ENCODE measurements at regions not wholly inside any gene's neighbourhood (a gene's known extent, or its start where the extent isn't known, plus 50 kb on each side); places are given as distances from the start of the nearest gene placed in this dataset.
"Not testable (repeated sequence)": the region's sequence is repeated elsewhere in the genome, so short reads cannot be mapped to it uniquely, and the experiment has no call there.

DNA sequence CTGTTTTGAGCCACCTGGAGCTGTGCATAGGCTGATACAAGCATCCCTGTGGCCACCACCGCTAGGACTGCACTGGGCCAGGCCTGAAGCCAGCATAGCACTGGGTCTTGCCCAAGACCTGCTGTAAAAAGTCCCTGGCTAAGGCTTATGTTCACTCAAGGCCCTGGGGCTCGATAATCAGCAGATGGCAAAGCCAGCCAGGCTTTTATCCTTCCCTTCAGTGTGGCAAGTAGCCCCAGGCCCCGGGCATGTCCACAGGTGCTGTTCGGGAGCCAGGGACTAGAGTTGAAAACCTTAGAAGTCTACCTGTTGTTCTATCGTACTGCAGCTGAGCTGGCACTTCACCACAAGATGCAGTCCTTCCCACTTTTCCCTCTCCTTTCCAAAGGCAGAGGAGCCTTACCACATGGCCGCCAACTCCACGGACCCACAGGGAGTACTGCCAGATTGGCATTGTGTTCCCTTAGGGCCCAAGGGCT is 226.4 kb upstream of the ZNF217 start:
- no peak for DNase-seq (ENCODE audit: low read depth in 3 of 3, low spot score in 2 of 3)

DNA sequence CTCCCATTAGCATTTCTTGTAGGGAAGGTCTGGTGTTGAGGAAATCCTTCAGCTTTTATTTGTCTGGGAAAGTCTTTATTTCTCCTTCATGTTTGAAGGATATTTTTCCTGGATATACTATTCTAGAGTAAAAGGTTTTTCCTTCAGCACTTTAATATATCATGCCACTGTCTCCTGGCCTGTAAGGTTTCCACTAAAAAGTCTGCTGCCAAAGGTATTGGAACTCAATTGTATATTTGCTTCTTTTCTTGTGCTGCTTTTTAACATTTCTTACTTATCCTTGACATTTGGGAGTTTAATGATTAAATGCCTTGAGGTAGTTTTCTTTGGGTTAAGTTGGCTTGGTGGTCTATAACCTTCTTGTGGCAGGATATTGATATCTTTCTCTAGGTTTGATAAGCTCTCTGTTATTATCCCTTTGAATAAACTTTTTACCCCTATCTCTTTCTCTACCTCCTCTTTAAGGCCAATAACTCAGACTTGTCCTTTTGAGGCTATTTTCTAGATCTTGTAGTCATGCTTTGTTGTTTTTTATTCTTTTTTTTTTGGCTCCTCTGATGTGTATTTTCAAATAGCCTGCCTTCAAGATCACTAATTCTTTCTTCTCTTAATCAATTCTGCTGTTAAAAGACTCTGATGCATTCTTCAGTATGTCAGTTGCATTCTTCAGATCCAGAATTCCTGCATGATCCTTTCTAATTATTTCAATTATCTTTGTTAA is 225.0 kb upstream of the ZNF217 start:
- DNase-seq (ENCODE audit: low read depth in 3 of 3, low spot score in 2 of 3): no peak

DNA sequence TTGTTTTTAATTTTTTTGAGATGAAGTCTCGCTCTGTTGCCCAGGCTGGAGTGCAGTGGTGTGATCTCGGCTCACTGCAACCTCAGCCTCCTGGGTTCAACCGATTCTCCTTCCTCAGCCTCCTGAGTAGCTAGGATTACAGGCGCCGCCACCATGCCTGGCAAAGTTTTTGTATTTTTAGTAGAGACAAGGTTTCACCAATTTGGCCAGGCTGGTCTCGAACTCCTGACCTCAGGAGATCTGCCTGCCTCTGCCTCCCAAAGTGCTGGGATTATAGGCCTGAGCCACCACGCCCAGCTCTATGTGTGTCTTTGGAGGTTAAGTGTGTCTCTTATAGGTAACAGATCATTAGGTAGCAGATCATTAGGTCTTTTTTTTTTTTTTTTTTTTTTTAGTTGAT is 223.9 kb upstream of the ZNF217 start:
- not testable (repeated sequence) for DNase-seq (ENCODE audit: low read depth in 3 of 3, low spot score in 2 of 3)

DNA sequence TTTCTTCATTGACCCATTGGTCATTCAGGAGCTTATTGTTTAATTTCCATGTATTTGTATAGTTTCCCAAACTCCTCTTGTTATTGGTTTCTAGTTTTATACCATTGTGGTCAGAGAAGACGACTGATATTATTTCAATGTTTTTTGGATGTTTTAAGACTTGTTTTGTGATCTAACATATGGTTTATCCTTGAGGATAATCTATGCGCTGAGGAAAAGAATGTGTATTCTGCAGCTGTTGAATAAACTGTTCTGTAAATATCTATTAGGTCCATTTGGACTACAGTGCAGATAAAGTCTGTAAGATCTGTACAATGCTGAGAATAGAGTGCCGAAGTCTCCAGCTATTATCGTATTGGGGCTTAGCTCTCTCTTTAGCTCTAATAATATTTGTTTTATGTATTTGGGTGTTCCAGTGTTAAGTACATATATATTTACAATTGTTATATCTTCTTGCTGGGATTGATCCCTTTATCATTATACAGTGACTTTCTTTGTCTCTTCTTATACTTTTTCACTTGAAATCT is 223.3 kb upstream of the ZNF217 start:
- no peak for DNase-seq (ENCODE audit: low read depth in 3 of 3, low spot score in 2 of 3)

DNA sequence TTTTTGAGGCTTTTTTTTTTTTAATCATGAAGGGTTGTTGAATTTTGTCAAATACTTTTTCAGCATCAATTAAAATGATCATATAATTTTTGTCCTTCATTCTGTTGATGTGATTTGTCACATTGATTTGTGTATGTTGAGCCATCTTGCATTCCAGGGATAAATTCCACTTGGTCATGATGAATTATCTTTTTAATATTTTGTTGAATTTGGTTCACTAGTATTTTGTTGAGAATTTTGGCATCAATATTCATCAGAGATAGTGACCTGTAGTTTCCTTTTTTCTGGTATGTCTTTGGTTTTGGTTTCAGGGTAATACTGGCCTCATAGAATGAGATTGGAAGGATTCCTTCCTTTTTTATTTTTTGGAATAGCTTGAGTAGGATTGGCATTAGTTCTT is 221.9 kb upstream of the ZNF217 start:
- no peak for DNase-seq (ENCODE audit: low read depth in 3 of 3, low spot score in 2 of 3)

DNA sequence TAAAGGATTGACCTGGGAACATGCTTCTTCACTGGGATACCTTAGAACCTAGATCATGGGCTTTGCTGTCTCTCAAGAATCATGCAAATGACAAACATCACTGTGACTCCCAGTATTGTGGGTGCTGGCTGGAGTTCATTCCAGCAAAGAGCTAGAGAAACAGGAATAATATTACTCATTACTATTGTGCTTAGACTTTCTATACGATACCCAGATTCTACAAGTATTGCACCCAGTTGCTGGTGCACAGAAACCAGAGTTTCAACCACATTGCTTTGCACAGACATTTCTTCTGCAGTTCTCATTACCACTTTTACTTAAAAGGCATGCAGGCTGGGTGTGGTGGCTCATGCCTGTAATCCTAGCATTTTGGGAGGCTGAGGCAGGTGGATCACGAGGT is 220.4 kb upstream of the ZNF217 start:
- no peak for DNase-seq (ENCODE audit: low read depth in 3 of 3, low spot score in 2 of 3)

DNA sequence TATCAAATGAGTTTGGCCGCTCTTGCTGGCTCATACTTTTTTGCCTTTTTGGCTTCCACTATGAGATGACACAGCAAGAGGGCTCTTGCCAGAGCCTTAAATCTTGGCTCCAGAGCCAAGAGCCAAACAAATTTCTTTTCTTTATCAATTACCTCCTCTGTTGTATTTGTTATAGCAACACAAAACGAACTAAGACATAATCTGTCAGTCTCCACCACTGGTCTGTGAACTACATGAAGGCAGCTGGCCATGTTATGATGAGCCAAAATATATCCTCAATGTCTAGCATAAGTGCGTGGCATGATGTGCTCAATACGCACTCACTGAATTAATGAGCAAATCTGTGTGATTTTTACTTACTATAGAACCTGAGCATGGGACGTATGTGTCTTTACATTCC is 220.0 kb upstream of the ZNF217 start:
- DNase-seq (ENCODE audit: low read depth in 3 of 3, low spot score in 2 of 3): no peak

DNA sequence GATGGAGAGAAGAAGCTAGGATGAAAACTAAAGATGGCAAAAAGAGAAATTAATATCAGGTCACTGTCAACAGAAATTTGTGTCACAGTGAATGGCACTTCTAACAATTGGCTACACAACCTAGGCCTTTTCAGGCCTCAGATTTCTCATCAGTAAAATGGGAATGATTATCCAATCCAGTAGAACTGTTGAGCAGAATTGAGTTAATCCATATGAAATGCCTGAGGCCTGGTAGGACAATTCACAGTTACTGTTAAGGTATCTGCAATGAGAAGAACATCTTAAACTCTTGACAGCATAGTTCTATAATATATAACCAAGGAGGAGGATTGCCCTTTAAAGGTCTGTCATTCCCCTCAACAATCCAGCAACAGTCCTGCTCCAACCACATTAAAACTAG is 217.9 kb upstream of the ZNF217 start:
- no peak for DNase-seq (ENCODE audit: low read depth in 3 of 3, low spot score in 2 of 3)

DNA sequence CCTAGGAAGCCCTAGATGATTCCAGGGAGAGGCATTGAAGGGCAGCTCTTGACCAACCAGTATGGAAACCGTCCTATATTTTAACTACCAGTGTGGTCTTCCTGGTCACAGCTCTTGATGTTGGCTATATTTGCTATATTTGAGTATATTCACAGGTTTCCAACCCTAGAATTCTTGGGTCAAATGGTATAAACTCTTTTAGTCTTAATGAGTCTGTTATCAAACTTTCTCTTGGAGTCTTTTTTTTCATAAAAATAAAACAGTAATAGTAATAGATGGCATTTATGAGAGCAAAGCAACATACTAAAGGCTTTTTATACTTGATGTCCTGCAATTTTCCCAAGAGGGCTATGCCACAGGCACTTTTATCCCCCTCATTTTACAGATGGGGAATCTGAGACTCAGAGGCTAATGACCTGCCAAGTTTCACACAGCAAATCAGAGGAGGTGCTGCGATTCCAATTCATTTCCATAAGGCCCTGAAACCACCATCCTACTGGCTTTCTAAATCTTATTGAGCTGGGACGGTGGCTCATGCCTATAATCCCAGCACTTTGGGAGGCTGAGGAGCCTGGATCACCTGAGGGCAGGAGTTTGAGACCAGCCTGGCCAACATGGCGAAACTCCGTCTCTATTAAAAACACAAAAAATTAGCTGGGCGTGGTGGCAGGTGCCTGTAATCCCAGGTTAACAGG is 217.2 kb upstream of the ZNF217 start:
- DNase-seq (ENCODE audit: low read depth in 3 of 3, low spot score in 2 of 3): no peak

DNA sequence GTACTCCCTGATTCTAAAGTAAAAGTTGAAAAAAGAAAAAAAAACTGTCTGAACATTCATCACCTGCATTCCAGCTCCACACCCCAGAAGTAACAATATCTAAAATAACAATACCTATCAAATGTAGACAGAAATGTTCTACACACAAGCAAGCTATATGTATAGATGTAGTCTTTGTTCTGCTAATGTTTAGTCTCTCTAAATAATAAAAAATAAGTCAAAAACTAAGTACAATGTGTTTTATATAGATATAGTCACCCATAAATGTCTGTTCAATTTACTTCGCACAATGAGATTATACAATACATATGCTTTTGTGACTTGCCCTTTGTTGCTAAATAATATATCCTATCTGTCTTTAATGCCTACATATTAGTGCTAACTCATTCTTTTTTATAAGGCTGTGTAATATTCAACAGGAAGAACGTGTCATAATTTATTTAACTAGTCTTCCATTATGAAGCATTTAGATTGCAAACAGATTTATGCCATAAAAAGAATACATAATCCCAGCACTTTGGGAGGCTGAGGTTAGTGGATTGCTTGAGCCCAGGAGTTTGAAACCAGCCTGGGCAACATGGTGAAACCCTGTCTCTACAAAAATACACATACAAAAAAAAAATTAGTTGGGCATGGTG is 216.2 kb upstream of the ZNF217 start:
- DNase-seq (ENCODE audit: low read depth in 3 of 3, low spot score in 2 of 3): no peak

DNA sequence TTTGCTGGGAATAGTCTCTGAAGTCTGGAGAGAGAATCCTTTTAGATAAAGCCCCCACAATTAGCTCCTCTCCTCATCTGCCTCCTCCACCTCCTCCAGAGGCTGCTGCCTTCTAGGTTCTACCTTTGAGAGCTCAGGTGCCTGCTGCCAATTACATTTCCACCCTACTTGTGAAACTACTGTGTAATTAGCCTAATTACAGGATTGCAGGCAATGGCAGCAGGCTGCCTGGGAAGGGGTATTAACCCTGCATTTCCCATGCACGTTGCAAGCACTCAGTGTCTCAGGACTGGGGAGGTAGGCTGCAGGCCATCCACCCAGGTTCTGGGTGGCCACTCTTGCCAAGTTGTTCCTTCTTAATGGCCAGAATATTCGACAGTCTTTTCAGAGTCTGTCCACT is 215.6 kb upstream of the ZNF217 start:
- DNase-seq (ENCODE audit: low read depth in 3 of 3, low spot score in 2 of 3): no peak

DNA sequence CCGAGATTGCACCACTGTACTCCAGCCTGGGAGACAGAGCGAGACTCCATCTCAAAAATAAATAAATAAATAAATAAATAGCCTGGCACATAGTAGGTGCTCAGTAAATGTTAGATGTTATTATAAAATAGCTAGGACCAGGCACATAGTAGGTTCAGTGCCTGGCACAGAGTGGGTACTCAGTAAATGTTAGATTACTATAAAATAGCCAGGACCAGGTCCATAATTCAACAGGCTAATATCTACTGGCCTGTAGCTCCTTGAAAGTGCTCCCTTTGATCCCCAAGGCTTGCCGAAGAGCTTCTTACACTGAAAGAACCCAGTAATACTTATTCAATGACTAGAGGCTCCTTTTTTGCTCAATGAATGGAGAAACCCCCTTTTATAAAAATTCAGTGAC is 215.1 kb upstream of the ZNF217 start:
- no peak for DNase-seq (ENCODE audit: low read depth in 3 of 3, low spot score in 2 of 3)

DNA sequence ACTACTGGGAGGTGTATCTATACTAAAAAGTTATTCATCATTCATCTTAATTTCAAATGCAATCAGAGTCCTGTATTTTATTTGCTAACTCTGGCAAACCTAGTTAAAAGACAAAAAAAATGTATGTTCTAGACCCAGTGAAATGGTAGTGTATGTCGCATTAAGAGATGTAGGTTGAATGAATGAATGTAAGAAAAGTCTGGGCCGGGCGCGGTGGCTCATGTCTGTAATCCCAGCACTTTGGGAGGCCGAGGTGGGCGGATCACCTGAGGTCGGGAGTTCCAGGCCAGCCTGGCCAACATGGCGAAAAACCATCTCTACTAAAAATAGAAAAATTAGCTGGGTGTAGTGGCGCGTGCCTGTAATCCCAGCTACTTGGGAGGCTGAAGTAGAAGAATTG is 214.7 kb upstream of the ZNF217 start:
- DNase-seq (ENCODE audit: low read depth in 3 of 3, low spot score in 2 of 3): not testable (repeated sequence)

DNA sequence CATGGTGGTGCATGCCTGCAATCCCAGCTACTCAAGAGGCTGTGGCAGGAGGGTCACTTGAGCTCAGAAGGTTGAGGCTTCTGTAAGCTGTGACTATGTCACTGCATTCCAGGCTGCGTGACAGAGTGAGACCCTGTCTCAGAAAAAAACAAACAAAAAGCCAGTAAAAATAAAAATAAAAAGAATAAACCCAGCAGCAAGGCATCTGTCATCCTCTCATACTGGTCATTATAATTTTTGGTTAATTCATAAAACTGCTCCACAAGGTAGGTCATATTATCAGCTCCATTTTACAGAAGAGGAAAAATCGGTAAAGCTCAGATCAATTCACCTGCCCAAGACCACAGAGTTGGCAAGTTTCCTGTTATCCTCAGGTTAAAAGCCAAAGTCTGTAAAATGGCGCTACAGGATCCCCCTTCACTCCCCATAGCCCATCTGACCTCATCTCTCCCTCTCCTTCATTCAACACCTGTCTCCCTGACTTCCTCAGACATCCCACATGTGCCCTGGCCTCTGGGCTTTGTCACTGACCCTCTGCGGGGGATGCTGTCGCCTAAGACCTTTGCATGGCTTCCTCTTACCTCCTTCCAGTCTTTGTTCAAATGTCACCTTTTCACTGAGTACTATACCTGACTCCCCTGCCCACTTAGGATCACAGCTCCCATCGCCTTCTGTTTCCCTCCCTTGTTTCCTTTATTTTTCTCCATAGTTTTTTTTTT is 213.2 kb upstream of the ZNF217 start:
- no peak for DNase-seq (ENCODE audit: low read depth in 3 of 3, low spot score in 2 of 3)

DNA sequence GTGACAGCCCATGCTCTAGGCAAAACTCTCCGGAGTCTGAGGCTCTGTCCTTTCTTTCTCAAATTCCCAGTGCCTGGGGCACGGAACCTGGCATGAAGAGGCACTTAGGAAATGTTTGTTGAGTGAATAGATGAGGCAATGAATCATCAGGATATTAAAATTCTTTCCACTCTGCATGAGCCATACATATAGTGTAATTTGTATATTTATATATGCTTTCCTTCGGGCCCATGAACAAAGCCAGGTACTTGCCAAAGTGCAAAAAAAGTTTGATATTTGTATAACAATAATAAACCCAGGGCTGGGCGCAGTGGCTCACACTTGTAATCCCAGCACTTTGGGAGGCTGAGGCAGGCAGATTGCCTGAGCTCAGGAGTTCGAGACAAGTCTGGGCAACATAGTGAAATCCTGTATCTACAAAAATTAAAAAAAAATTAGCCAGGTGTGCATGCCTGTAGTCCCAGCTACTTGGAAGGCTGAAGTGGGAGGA is 212.3 kb upstream of the ZNF217 start:
- DNase-seq (ENCODE audit: low read depth in 3 of 3, low spot score in 2 of 3): no peak

DNA sequence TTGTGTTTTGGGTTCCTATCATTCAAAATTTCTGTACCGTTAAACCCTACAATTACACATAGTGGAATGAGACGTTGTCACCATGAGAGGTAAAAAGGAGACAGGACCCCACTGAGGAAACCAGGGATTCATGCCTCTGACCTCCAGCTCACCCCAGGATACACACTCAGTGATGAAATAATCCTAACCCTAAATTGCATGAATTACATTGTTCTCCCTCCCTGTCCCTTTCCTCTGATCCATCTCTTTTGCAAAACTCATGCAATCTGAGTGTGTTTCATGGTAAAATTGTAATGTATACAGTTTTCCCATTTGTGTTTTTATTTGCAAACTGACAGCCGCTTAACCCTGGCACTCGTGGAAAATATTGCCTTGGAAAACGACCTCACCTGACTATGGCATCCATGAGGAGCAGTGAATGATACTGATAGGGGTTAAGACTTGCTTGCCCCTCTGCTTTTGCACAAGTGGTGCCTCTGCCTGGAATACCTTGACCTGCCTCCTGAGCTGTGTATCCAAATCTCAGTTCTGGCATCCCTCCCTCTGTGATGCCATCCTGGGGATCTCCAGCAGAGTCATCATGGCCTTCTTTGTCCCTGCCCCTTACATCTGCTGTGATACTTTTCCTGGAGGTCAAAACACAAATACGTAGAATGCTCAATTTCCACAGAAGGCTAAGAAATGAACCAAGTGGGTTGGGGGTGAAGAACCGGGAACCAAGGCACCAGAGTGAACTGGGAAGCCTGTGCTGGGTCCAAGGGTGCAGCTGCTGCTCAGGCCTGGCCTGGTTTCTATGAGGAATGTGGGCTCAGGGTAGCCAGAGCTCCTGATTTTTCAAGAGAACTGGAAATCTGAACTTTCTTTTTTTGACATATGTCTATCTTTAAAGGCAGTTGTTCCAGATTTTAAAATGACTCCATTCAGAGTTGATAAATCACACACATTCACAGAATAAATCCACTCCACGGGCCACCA is 211.6 kb upstream of the ZNF217 start:
- DNase-seq (ENCODE audit: low read depth in 3 of 3, low spot score in 2 of 3): no peak

DNA sequence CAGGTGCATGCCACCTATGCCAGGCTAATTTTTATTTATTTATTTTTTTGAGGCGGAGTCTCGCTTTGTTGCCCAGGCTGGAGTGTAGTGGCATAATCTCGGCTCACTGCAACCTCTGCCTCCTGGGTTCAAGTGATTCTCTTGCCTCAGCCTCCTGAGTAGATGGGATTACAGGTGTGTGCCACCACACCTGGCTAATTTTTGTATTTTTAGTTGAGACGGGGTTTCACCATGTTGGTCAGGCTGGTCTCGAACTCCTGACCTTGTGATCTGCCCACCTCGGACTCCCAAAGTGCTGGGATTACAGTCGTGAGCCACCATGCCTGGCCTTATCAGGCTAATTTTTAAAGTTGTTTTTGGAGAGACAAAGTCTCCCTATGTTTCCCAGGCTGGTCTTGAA is 210.7 kb upstream of the ZNF217 start:
- DNase-seq (ENCODE audit: low read depth in 3 of 3, low spot score in 2 of 3): not testable (repeated sequence)

DNA sequence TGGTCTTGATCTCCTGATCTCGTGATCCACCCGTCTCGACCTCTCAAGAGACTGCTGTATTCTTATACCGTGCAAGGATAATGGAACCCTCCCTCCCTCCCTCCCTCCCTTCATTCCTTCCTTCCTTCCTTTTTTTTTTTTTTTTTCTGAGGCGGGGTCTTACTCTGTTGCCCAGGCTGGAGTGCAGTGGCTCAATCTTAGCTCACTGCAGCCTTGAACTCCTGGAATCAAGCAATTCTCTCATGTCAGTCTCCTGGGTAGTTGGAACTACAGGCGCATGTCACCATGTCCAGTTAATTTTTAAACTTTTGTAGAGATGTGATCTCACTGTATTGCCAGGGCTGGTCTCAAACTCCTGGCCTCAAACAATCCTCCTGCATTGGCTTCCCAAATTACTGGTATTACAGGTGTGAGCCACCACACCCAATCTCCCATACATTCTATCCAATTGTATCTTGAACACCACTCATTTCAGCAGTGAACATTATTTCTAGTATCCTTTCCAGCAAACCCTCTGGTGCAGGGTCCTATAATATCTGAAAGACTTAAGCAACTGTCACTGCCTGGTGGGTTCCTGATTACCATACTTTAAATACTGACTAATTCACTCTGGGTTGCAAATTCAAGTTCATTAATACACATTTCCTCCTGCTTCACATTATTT is 210.0 kb upstream of the ZNF217 start:
- DNase-seq (ENCODE audit: low read depth in 3 of 3, low spot score in 2 of 3): no peak
